Skeletal muscle satellite cell (primary cell): ENCODE measurements at regions not wholly inside any gene's neighbourhood (a gene's known extent, or its start where the extent isn't known, plus 50 kb on each side); places are given as distances from the start of the nearest gene placed in this dataset.
"Not testable (repeated sequence)": the region's sequence is repeated elsewhere in the genome, so short reads cannot be mapped to it uniquely, and the experiment has no call there.

Source experiments
- H3K27me3 ChIP-seq: 2 replicates; pipeline ENCODE4 v1.7.0; 2013; ENCODE audit warnings: low read length; ENCODE audit not compliant: control insufficient read depth, insufficient read depth
- H3K36me3 ChIP-seq: 2 replicates; pipeline ENCODE4 v1.7.0; 2013; ENCODE audit warnings: mild to moderate bottlenecking, control low read depth, low read length; ENCODE audit not compliant: insufficient read depth
- H3K4me1 ChIP-seq: 2 replicates; pipeline ENCODE4 v1.7.0; 2013; ENCODE audit warnings: low read length; ENCODE audit not compliant: control insufficient read depth, insufficient read depth
- H3K4me2 ChIP-seq: 2 replicates; pipeline ENCODE4 v1.7.0; 2013; ENCODE audit warnings: mild to moderate bottlenecking, low read length
- H3K4me3 ChIP-seq: 2 replicates; pipeline ENCODE4 v1.7.0; 2013; ENCODE audit warnings: low read length
- H3K9ac ChIP-seq: 2 replicates; pipeline ENCODE4 v1.7.0; 2013; ENCODE audit warnings: mild to moderate bottlenecking, low read depth, low read length, moderate library complexity
- H3K9me3 ChIP-seq: replicated peaks from 2 replicates; pipeline ENCODE4 v1.7.0; 2013; ENCODE audit warnings: mild to moderate bottlenecking, control low read depth, low read length

GRCh38 chr5:29131285-29131684 is 2062.2 kb upstream of the CDH6 start:
- Histone ChIP-seq H3K4me3 (no peak overlapping the region), H3K9me3 (peaks cover 3% of the 10 kb centered on the region), H3K4me2 (no peak overlapping the region), H3K27me3 (no peaks in the 10 kb centered on the region), H3K36me3 (no peaks in the 10 kb centered on the region), H3K9ac (no peak overlapping the region), H3K4me1 (no peaks in the 10 kb centered on the region)

- Histone ChIP-seq H3K27me3 (no peaks in the 10 kb centered on the region), H3K4me1 (no peaks in the 10 kb centered on the region), H3K36me3 (no peaks in the 10 kb centered on the region), H3K9ac (no peak overlapping the region), H3K4me3 (no peak overlapping the region), H3K4me2 (no peak overlapping the region), H3K9me3 (peaks cover 3% of the 10 kb centered on the region)
Measured at GRCh38 chr5:29130786-29131185, 2062.7 kb upstream of the CDH6 start.

- H3K9me3 ChIP-seq, H3K27me3 ChIP-seq, H3K4me1 ChIP-seq, H3K4me2 ChIP-seq, H3K4me3 ChIP-seq, H3K36me3 ChIP-seq, H3K9ac ChIP-seq: not testable (repeated sequence)
Measured at GRCh38 chr5:29127524-29128156, 2065.8 kb upstream of the CDH6 start.

- not testable (repeated sequence) for H3K9ac ChIP-seq, H3K27me3 ChIP-seq, H3K4me3 ChIP-seq
Measured at GRCh38 chr5:29126462-29126861, 2067.0 kb upstream of the CDH6 start.

GRCh38 chr5:29122306-29122705 is 2071.2 kb upstream of the CDH6 start:
- no peaks in the 10 kb centered on the region for H3K27me3 ChIP-seq
- no peaks in the 10 kb centered on the region for H3K4me1 ChIP-seq
- no peak overlapping the region for H3K4me3 ChIP-seq
- H3K9me3 ChIP-seq: no peaks in the 10 kb centered on the region
- no peak overlapping the region for H3K9ac ChIP-seq
- H3K36me3 ChIP-seq: no peaks in the 10 kb centered on the region
- no peak overlapping the region for H3K4me2 ChIP-seq

More at GRCh38 chr5:29126462-29126861, 2067.0 kb upstream of the CDH6 start:
- H3K36me3 ChIP-seq, H3K4me1 ChIP-seq, H3K4me2 ChIP-seq, H3K9me3 ChIP-seq: not testable (repeated sequence)

- Histone ChIP-seq H3K9me3 (peaks cover 8% of the 10 kb centered on the region), H3K4me1 (no peaks in the 10 kb centered on the region)
Measured at GRCh38 chr5:29114331-29114768, 2076.0 kb upstream of the CDH9 start.

GRCh38 chr5:29113516-29113915 is 2075.1 kb upstream of the CDH9 start:
- Histone ChIP-seq H3K36me3 (no peaks in the 10 kb centered on the region), H3K9ac (no peak overlapping the region), H3K4me3 (no peak overlapping the region), H3K4me2 (no peak overlapping the region), H3K27me3 (no peaks in the 10 kb centered on the region), H3K9me3 (peaks cover 8% of the 10 kb centered on the region), H3K4me1 (no peaks in the 10 kb centered on the region)

More at GRCh38 chr5:29114331-29114768, 2076.0 kb upstream of the CDH9 start:
- no peaks in the 10 kb centered on the region for H3K27me3 ChIP-seq
- H3K4me3 ChIP-seq: no peak overlapping the region
- no peak overlapping the region for H3K4me2 ChIP-seq
- no peaks in the 10 kb centered on the region for H3K36me3 ChIP-seq
- H3K9ac ChIP-seq: no peak overlapping the region

- H3K4me3 ChIP-seq: no peak overlapping the region
- no peaks in the 10 kb centered on the region for H3K4me1 ChIP-seq
- peaks cover 3% of the 10 kb centered on the region for H3K9me3 ChIP-seq
- no peaks in the 10 kb centered on the region for H3K36me3 ChIP-seq
- H3K4me2 ChIP-seq: no peak overlapping the region
- no peak overlapping the region for H3K9ac ChIP-seq
- H3K27me3 ChIP-seq: no peaks in the 10 kb centered on the region
Measured at GRCh38 chr5:29099585-29099984, 2061.2 kb upstream of the CDH9 start.

- Histone ChIP-seq H3K9ac (no peak overlapping the region), H3K36me3 (no peaks in the 10 kb centered on the region), H3K27me3 (no peaks in the 10 kb centered on the region), H3K4me1 (no peaks in the 10 kb centered on the region), H3K9me3 (peaks cover 2% of the 10 kb centered on the region), H3K4me2 (no peak overlapping the region), H3K4me3 (no peak overlapping the region)
Measured at GRCh38 chr5:29089591-29090130, 2051.3 kb upstream of the CDH9 start.

- H3K9ac ChIP-seq: no peak overlapping the region
- H3K4me2 ChIP-seq: no peak overlapping the region
- peaks cover 2% of the 10 kb centered on the region for H3K9me3 ChIP-seq
- no peak overlapping the region for H3K4me3 ChIP-seq
- no peaks in the 10 kb centered on the region for H3K27me3 ChIP-seq
- no peaks in the 10 kb centered on the region for H3K36me3 ChIP-seq
- no peaks in the 10 kb centered on the region for H3K4me1 ChIP-seq
Measured at GRCh38 chr5:29085142-29085541, 2046.8 kb upstream of the CDH9 start.

GRCh38 chr5:29079771-29080170 is 2041.4 kb upstream of the CDH9 start:
- Histone ChIP-seq H3K9ac (no peak overlapping the region), H3K27me3 (no peaks in the 10 kb centered on the region), H3K4me2 (no peak overlapping the region), H3K4me3 (no peak overlapping the region), H3K36me3 (no peaks in the 10 kb centered on the region), H3K9me3 (no peaks in the 10 kb centered on the region), H3K4me1 (no peaks in the 10 kb centered on the region)

- Histone ChIP-seq H3K9ac (no peak overlapping the region), H3K9me3 (no peaks in the 10 kb centered on the region), H3K27me3 (no peaks in the 10 kb centered on the region), H3K36me3 (no peaks in the 10 kb centered on the region), H3K4me2 (no peak overlapping the region), H3K4me3 (no peak overlapping the region), H3K4me1 (no peaks in the 10 kb centered on the region)
Measured at GRCh38 chr5:29077451-29077850, 2039.1 kb upstream of the CDH9 start.
